B cell (primary cell): ENCODE measurements at regions not wholly inside any gene's neighbourhood (a gene's known extent, or its start where the extent isn't known, plus 50 kb on each side); places are given as distances from the start of the nearest gene placed in this dataset.

Experiments
- CTCF ChIP-seq: fragments of 200-600 bp; IDR thresholded peaks from one replicate; pipeline ENCODE4 v1.8.0; 2022; ENCODE audit warnings: antibody characterized with exemption, mild to moderate bottlenecking
- EZH2 ChIP-seq: IDR thresholded peaks from 2 replicates; pipeline ENCODE4 v1.6.1; 2012; ENCODE audit warnings: borderline replicate concordance, low read depth, mild to moderate bottlenecking, moderate library complexity, low read length; ENCODE audit not compliant: insufficient read depth, poor library complexity, severe bottlenecking

DNA sequence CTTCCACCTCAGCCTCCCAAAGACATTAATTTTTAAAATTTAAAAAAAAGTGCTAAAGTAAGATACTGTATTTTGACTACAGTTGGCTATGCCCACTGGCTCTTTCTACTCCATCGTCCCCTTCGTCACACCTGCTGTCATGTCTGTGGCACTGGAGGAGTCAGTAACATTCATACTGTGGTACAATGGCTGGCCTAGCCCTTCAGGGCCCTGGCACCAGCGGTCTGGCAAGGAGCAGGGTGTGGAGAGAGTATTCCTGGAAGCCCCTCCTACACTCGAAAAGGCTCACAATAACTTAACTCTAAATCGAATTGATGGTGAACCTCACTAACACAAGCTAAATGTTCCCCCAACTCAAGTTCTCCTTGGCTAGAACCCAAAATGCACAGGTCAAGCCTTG lies 89.7 kb upstream of the RASGRF1 start:
- TF ChIP-seq CTCF (no peak), EZH2 (no peak)
